ENCODE measurements at regions not wholly inside any gene's neighbourhood (a gene's known extent, or its start where the extent isn't known, plus 50 kb on each side); places are given as distances from the start of the nearest gene placed in this dataset.

GRCh38 chr13:105282406-105283285 lies 1252.8 kb downstream of the EFNB2 start:
- H2AFZ ChIP-seq (ENCODE audit: low read length) = no peak overlapping the region
- TF ChIP-seq EZH2 (IDR thresholded peaks at IDR 0.05; ENCODE audit: low read length, missing control alignments) = no peak
- no peak for TF ChIP-seq CTCF (conservative IDR thresholded peaks at IDR 0.05 in 1 of 2, IDR thresholded peaks at IDR 0.05 in 1 of 2; ENCODE audit: low read depth in 1 of 2, low read length in 2 of 2)
- no peaks in the 10 kb centered on the region for H4K20me1 ChIP-seq (ENCODE audit: control insufficient read depth, extremely low read depth, insufficient read depth, low read length)
- DNase-seq (ENCODE audit: low read depth in 2 of 2) = no peak
- no peak overlapping the region for H3K27ac ChIP-seq (ENCODE audit: insufficient read depth, low read length)
- H3K4me2 ChIP-seq (ENCODE audit: extremely low read depth, insufficient read depth, low read length) = no peak overlapping the region
- H3K79me2 ChIP-seq (ENCODE audit: control insufficient read depth, insufficient read depth, low read length) = no peaks in the 10 kb centered on the region
- H3K4me1 ChIP-seq (ENCODE audit: control insufficient read depth, extremely low read depth, insufficient read depth, low read length) = no peaks in the 10 kb centered on the region
- H3K27me3 ChIP-seq (ENCODE audit: control insufficient read depth, insufficient read depth, low read length) = no peaks in the 10 kb centered on the region
- no peak overlapping the region for H3K9ac ChIP-seq (ENCODE audit: insufficient read depth, low read length)
- H3K36me3 ChIP-seq (ENCODE audit: control insufficient read depth, insufficient read depth, low read length) = no peaks in the 10 kb centered on the region
- no peaks in the 10 kb centered on the region for H3K9me3 ChIP-seq (ENCODE audit: control insufficient read depth, insufficient read depth, low read depth, low read length)
- no peak overlapping the region for H3K4me3 ChIP-seq (replicated peaks in 1 of 4; ENCODE audit: control extremely low read depth in 1 of 4, insufficient read depth in 1 of 4, low read depth in 3 of 4, low read length in 4 of 4)

GRCh38 chr13:105278943-105279381 lies 1256.5 kb downstream of the EFNB2 start:
- H3K36me3 ChIP-seq (ENCODE audit: control insufficient read depth, insufficient read depth, low read length) = no peaks in the 10 kb centered on the region
- no peaks in the 10 kb centered on the region for H4K20me1 ChIP-seq (ENCODE audit: control insufficient read depth, extremely low read depth, insufficient read depth, low read length)
- no peak overlapping the region for H3K27ac ChIP-seq (ENCODE audit: insufficient read depth, low read length)
- DNase-seq (ENCODE audit: low read depth in 2 of 2) = no peak
- H3K79me2 ChIP-seq (ENCODE audit: control insufficient read depth, insufficient read depth, low read length) = no peaks in the 10 kb centered on the region
- no peak overlapping the region for H3K4me3 ChIP-seq (replicated peaks in 1 of 4; ENCODE audit: control extremely low read depth in 1 of 4, insufficient read depth in 1 of 4, low read depth in 3 of 4, low read length in 4 of 4)
- H3K9me3 ChIP-seq (ENCODE audit: control insufficient read depth, insufficient read depth, low read depth, low read length) = no peaks in the 10 kb centered on the region
- no peak overlapping the region for H2AFZ ChIP-seq (ENCODE audit: low read length)
- no peak overlapping the region for H3K4me2 ChIP-seq (ENCODE audit: extremely low read depth, insufficient read depth, low read length)
- H3K27me3 ChIP-seq (ENCODE audit: control insufficient read depth, insufficient read depth, low read length) = no peaks in the 10 kb centered on the region
- H3K4me1 ChIP-seq (ENCODE audit: control insufficient read depth, extremely low read depth, insufficient read depth, low read length) = no peaks in the 10 kb centered on the region
- no peak overlapping the region for H3K9ac ChIP-seq (ENCODE audit: insufficient read depth, low read length)
- TF ChIP-seq CTCF (conservative IDR thresholded peaks at IDR 0.05 in 1 of 2, IDR thresholded peaks at IDR 0.05 in 1 of 2; ENCODE audit: low read depth in 1 of 2, low read length in 2 of 2) (no peak), EZH2 (IDR thresholded peaks at IDR 0.05; ENCODE audit: low read length, missing control alignments) (no peak)

GRCh38 chr13:105276571-105276970 lies 1258.9 kb downstream of the EFNB2 start:
- no peak overlapping the region for H3K4me3 ChIP-seq (replicated peaks in 1 of 4; ENCODE audit: control extremely low read depth in 1 of 4, insufficient read depth in 1 of 4, low read depth in 3 of 4, low read length in 4 of 4)
- H3K79me2 ChIP-seq (ENCODE audit: control insufficient read depth, insufficient read depth, low read length) = no peaks in the 10 kb centered on the region
- H3K27ac ChIP-seq (ENCODE audit: insufficient read depth, low read length) = no peak overlapping the region
- no peak overlapping the region for H3K9ac ChIP-seq (ENCODE audit: insufficient read depth, low read length)
- no peaks in the 10 kb centered on the region for H4K20me1 ChIP-seq (ENCODE audit: control insufficient read depth, extremely low read depth, insufficient read depth, low read length)
- H3K9me3 ChIP-seq (ENCODE audit: control insufficient read depth, insufficient read depth, low read depth, low read length) = no peaks in the 10 kb centered on the region
- H3K36me3 ChIP-seq (ENCODE audit: control insufficient read depth, insufficient read depth, low read length) = no peaks in the 10 kb centered on the region
- no peak overlapping the region for H2AFZ ChIP-seq (ENCODE audit: low read length)
- no peak for TF ChIP-seq CTCF (conservative IDR thresholded peaks at IDR 0.05 in 1 of 2, IDR thresholded peaks at IDR 0.05 in 1 of 2; ENCODE audit: low read depth in 1 of 2, low read length in 2 of 2)
- TF ChIP-seq EZH2 (IDR thresholded peaks at IDR 0.05; ENCODE audit: low read length, missing control alignments) = no peak
- H3K4me2 ChIP-seq (ENCODE audit: extremely low read depth, insufficient read depth, low read length) = no peak overlapping the region
- no peak for DNase-seq (ENCODE audit: low read depth in 2 of 2)
- H3K4me1 ChIP-seq (ENCODE audit: control insufficient read depth, extremely low read depth, insufficient read depth, low read length) = no peaks in the 10 kb centered on the region
- no peaks in the 10 kb centered on the region for H3K27me3 ChIP-seq (ENCODE audit: control insufficient read depth, insufficient read depth, low read length)
